H1 (cell line): ENCODE measurements at regions not wholly inside any gene's neighbourhood (a gene's known extent, or its start where the extent isn't known, plus 50 kb on each side); places are given as distances from the start of the nearest gene placed in this dataset.

Source experiments
- CTCF ChIA-PET: fragments of 300-600 bp; sonication (Branson Sonifier 250); formaldehyde crosslinking; loops from one replicate; lab custom pipeline; 2021; ENCODE audit not compliant: partially characterized antibody; lab: Charles Lee
- POLR2A ChIA-PET: fragments of 300-600 bp; sonication (Branson Sonifier 250); formaldehyde crosslinking; loops from one replicate; lab custom pipeline; 2021; ENCODE audit warnings: inconsistent platforms; ENCODE audit not compliant: partially characterized antibody; lab: Charles Lee
- DNase-seq, 2 experiments: peaks; one replicate each; pipeline versions ENCODE4 v3.0.0 to v3.0.0-alpha.2; 2010 to 2022; ENCODE audit warnings: low spot score in 2 of 2, low read depth in 1 of 2, mixed read lengths in 1 of 2
- FAIRE-seq: peaks from 2 replicates; lab custom pipeline; 2011; peaks lifted over from hg19 to GRCh38; lab: Jason Lieb, UNC
- H2AFZ ChIP-seq: 2 replicates; pipeline ENCODE4 v1.8.1; 2012; ENCODE audit warnings: low read length, inconsistent platforms
- H2AK5ac ChIP-seq: 2 replicates; pipeline ENCODE4 v1.6.1; 2013; ENCODE audit warnings: low read depth, low read length
- H2BK120ac ChIP-seq: replicated peaks from 2 replicates; pipeline ENCODE3; 2013; ENCODE audit warnings: low read depth, low read length, inconsistent platforms
- H2BK12ac ChIP-seq: 2 replicates; pipeline ENCODE4 v1.6.1; 2013; ENCODE audit warnings: low read depth, low read length
- H2BK15ac ChIP-seq: 2 replicates; pipeline ENCODE4 v1.6.1; 2013; ENCODE audit warnings: low read length
- H2BK20ac ChIP-seq: 2 replicates; pipeline ENCODE4 v1.6.1; 2013; ENCODE audit warnings: low read length
- H2BK5ac ChIP-seq: 2 replicates; pipeline ENCODE4 v1.6.1; 2013; ENCODE audit warnings: low read depth, low read length
- H3K14ac ChIP-seq: 2 replicates; pipeline ENCODE4 v1.6.1; 2013; ENCODE audit warnings: inconsistent platforms; ENCODE audit not compliant: insufficient read length
- H3K18ac ChIP-seq: 2 replicates; pipeline ENCODE4 v1.6.1; 2013; ENCODE audit warnings: low read length; ENCODE audit errors: extremely low read depth
- H3K23ac ChIP-seq: 2 replicates; pipeline ENCODE4 v1.6.1; 2013; ENCODE audit warnings: inconsistent platforms; ENCODE audit not compliant: insufficient read length
- H3K23me2 ChIP-seq: 2 replicates; pipeline ENCODE4 v1.6.1; 2013; ENCODE audit warnings: low read depth, low read length
- H3K27ac ChIP-seq: 2 replicates; pipeline ENCODE4 v1.6.1; 2011; ENCODE audit warnings: low read depth, low read length, inconsistent platforms
- H3K27me3 ChIP-seq, 4 experiments: replicated peaks in 1 of 4; 1 replicate in 1 of 4; 2 replicates in 3 of 4; pipeline versions ENCODE4 v1.6.1 to v1.8.1; 2011 to 2013; ENCODE audit warnings: low read length in 3 of 4, mild to moderate bottlenecking in 3 of 4, inconsistent platforms in 2 of 4, mixed read lengths in 2 of 4, moderate library complexity in 1 of 4; ENCODE audit not compliant: control insufficient read depth in 3 of 4, insufficient read depth in 3 of 4; ENCODE audit errors: extremely low read depth in 1 of 4
- H3K36me3 ChIP-seq, 4 experiments: 2 replicates each; pipeline versions ENCODE4 v1.6.1 to v1.8.1; 2011 to 2013; ENCODE audit warnings: mild to moderate bottlenecking in 4 of 4, low read length in 3 of 4, moderate library complexity in 2 of 4, control low read depth in 1 of 4, inconsistent platforms in 1 of 4; ENCODE audit not compliant: insufficient read depth in 4 of 4, control insufficient read depth in 2 of 4
- H3K4ac ChIP-seq: replicated peaks from 2 replicates; pipeline ENCODE3; 2013; ENCODE audit warnings: low read length, low read depth, mixed read lengths, inconsistent platforms; ENCODE audit not compliant: insufficient read length
- H3K4me1 ChIP-seq, 4 experiments: replicated peaks in 1 of 4; 1 replicate in 1 of 4; 2 replicates in 3 of 4; pipeline versions ENCODE4 v1.6.1 to v1.8.1; 2011 to 2013; ENCODE audit warnings: low read length in 3 of 4, inconsistent platforms in 2 of 4, mixed read lengths in 1 of 4; ENCODE audit not compliant: insufficient read depth in 4 of 4, control insufficient read depth in 3 of 4
- H3K4me2 ChIP-seq, 2 experiments: 2 replicates each; pipeline versions ENCODE4 v1.6.1 to v1.8.1; 2011 to 2013; ENCODE audit warnings: low read depth in 2 of 2, low read length in 2 of 2, control low read depth in 1 of 2, inconsistent platforms in 1 of 2, mild to moderate bottlenecking in 1 of 2; ENCODE audit not compliant: insufficient read depth in 1 of 2
- H3K4me3 ChIP-seq, 4 experiments: fragments of 200-600, 300-600 bp in 1 of 4; sonication (generic), shearing (Covaris generic), sonication (Bioruptor Twin) in 1 of 4; 2 replicates each; pipeline versions ENCODE4 v1.5.1 to v1.8.1; 2011 to 2016; ENCODE audit warnings: low read length in 4 of 4, low read depth in 3 of 4, control low read depth in 2 of 4, inconsistent platforms in 2 of 4, mild to moderate bottlenecking in 2 of 4, mixed read lengths in 1 of 4, moderate library complexity in 1 of 4; ENCODE audit not compliant: insufficient read depth in 2 of 4; ENCODE audit errors: extremely low read depth in 1 of 4
- H3K56ac ChIP-seq: replicated peaks from 2 replicates; pipeline ENCODE3; 2013; ENCODE audit warnings: low read depth, mild to moderate bottlenecking, mixed read lengths, low read length, inconsistent platforms; ENCODE audit not compliant: insufficient read length
- H3K79me1 ChIP-seq: 2 replicates; pipeline ENCODE4 v1.6.1; 2013; ENCODE audit warnings: low read depth, low read length, control low read depth
- H3K79me2 ChIP-seq, 2 experiments: 2 replicates each; pipeline versions ENCODE4 v1.6.1 to v1.8.1; 2012 to 2013; ENCODE audit warnings: low read length in 2 of 2, mild to moderate bottlenecking in 2 of 2, inconsistent platforms in 1 of 2; ENCODE audit not compliant: insufficient read depth in 2 of 2, control insufficient read depth in 1 of 2
- H3K9ac ChIP-seq, 4 experiments: replicated peaks in 1 of 4; 1 replicate in 1 of 4; 2 replicates in 3 of 4; pipeline versions ENCODE4 v1.6.1 to v1.8.1; 2011 to 2013; ENCODE audit warnings: low read depth in 3 of 4, low read length in 3 of 4, control low read depth in 2 of 4, mild to moderate bottlenecking in 2 of 4, moderate library complexity in 2 of 4, inconsistent platforms in 1 of 4; ENCODE audit errors: extremely low read depth in 1 of 4
- H3K9me3 ChIP-seq, 2 experiments: 2 replicates each; pipeline versions ENCODE4 v1.6.1 to v1.8.1; 2012 to 2013; ENCODE audit warnings: mild to moderate bottlenecking in 2 of 2, moderate library complexity in 2 of 2, control low read depth in 1 of 2, inconsistent platforms in 1 of 2, low read depth in 1 of 2, low read length in 1 of 2, mixed read lengths in 1 of 2; ENCODE audit not compliant: insufficient read depth in 2 of 2
- H4K20me1 ChIP-seq, 2 experiments: replicated peaks in 1 of 2; 2 replicates each; pipeline versions ENCODE3 to v1.8.1; 2011 to 2013; ENCODE audit warnings: inconsistent platforms in 2 of 2, low read length in 2 of 2, mild to moderate bottlenecking in 1 of 2; ENCODE audit not compliant: insufficient read depth in 2 of 2, control insufficient read depth in 1 of 2
- H4K5ac ChIP-seq: 2 replicates; pipeline ENCODE4 v1.6.1; 2013; ENCODE audit warnings: low read length, low read depth, mixed read lengths, inconsistent platforms; ENCODE audit not compliant: insufficient read length
- H4K8ac ChIP-seq: 2 replicates; pipeline ENCODE4 v1.8.0; 2013; ENCODE audit warnings: mild to moderate bottlenecking, moderate library complexity, low read length, inconsistent platforms; ENCODE audit not compliant: insufficient read depth; ENCODE audit errors: extremely low read depth
- H4K91ac ChIP-seq: replicated peaks from 2 replicates; pipeline ENCODE3; 2013; ENCODE audit warnings: low read length, mixed read lengths, inconsistent platforms; ENCODE audit not compliant: insufficient read length
- BCL11A ChIP-seq, 2 experiments: IDR thresholded peaks; one replicate each; pipeline ENCODE4 v1.6.1; 2011; ENCODE audit warnings: low read depth in 2 of 2, low read length in 2 of 2, mild to moderate bottlenecking in 2 of 2
- CTCF ChIP-seq, 3 experiments: IDR thresholded peaks; 1 replicate in 2 of 3; 2 replicates in 1 of 3; pipeline versions ENCODE4 v1.5.1 to v1.6.1; 2011; ENCODE audit warnings: low read length in 3 of 3, mild to moderate bottlenecking in 3 of 3, inconsistent platforms in 2 of 3, low read depth in 1 of 3, moderate library complexity in 1 of 3; ENCODE audit not compliant: insufficient read depth in 1 of 3; ENCODE audit errors: control extremely low read depth in 1 of 3
- KDM1A ChIP-seq: fragments of 200-600, 300-600 bp; sonication (generic); IDR thresholded peaks from 2 replicates; pipeline ENCODE4 v1.7.1; 2016; ENCODE audit warnings: mild to moderate bottlenecking, low read length, borderline replicate concordance
- POLR2AphosphoS5 ChIP-seq: IDR thresholded peaks from 2 replicates; pipeline ENCODE4 v1.6.1; 2011; ENCODE audit warnings: low read depth, low read length
- RFX5 ChIP-seq: IDR thresholded peaks from 2 replicates; pipeline ENCODE4 v1.6.1; 2011; ENCODE audit warnings: low read depth, low read length, improper control_type of control experiment, borderline replicate concordance
- WGBS, 2 experiments: shearing (Covaris generic) in 1 of 2; methylation state at CpG; one replicate each; pipeline versions ENCODE4 v1.1.6 to v1.1.7; 2013 to 2015; ENCODE audit warnings: low lambda C conversion rate in 2 of 2, mixed read lengths in 2 of 2, inconsistent platforms in 1 of 2, low coverage in 1 of 2, missing lambda C conversion rate in 1 of 2; ENCODE audit not compliant: insufficient replicate concordance in 2 of 2, insufficient coverage in 1 of 2, insufficient read length in 1 of 2; ENCODE audit errors: extremely low coverage in 1 of 2, missing lambda C conversion rate in 1 of 2; 5-methylcytosine and 5-hydroxymethylcytosine counted together

- WGBS, 2 experiments, result 89% methylated on average over 2 of the region's 2 CpGs; no CpG with 5 or more reads in 1 of the 2 experiments
- Histone ChIP-seq H3K14ac (no peak overlapping the region), H3K23ac (no peak overlapping the region), H4K91ac (no peak overlapping the region), H3K18ac (no peak overlapping the region), H3K79me2 (no peaks in the 10 kb centered on the region), H4K8ac (no peak overlapping the region), H3K27me3 (no peaks in the 10 kb centered on the region), H2BK120ac (no peak overlapping the region), H4K20me1 (no peaks in the 10 kb centered on the region), H2AK5ac (no peak overlapping the region), H3K4me1 (no peaks in the 10 kb centered on the region), H2BK12ac (no peak overlapping the region), H3K4me3 (no peak overlapping the region), H3K9ac (no peak overlapping the region), H3K79me1 (no peaks in the 10 kb centered on the region), H2BK15ac (no peak overlapping the region), H3K23me2 (no peaks in the 10 kb centered on the region), H2BK20ac (no peak overlapping the region), H4K5ac (no peak overlapping the region), H2BK5ac (no peak overlapping the region), H3K9me3 (no peaks in the 10 kb centered on the region), H3K36me3 (no peaks in the 10 kb centered on the region), H2AFZ (no peak overlapping the region), H3K56ac (no peak overlapping the region), H3K27ac (no peak overlapping the region), H3K4ac (no peak overlapping the region), H3K4me2 (no peak overlapping the region)
- no peak for TF ChIP-seq RFX5
- TF ChIP-seq CTCF (IDR thresholded peaks at IDR 0.05; ENCODE audit: control extremely low read depth in 1 of 3, insufficient read depth in 1 of 3, low read depth in 1 of 3, low read length in 3 of 3), result no peak
- no peak for TF ChIP-seq KDM1A
- TF ChIP-seq BCL11A (IDR thresholded peaks at IDR 0.05; ENCODE audit: low read depth in 2 of 2, low read length in 2 of 2), result no peak
- no peak for TF ChIP-seq POLR2AphosphoS5
- POLR2A ChIA-PET, result no interaction called here
- no peak for DNase-seq
- CTCF ChIA-PET, result interaction anchor here (1.2 kb wide), 1 partner anchor 9 kb away, joined by 3 read pairs; no protein-coding TSS in a partner anchor
- no peak for FAIRE-seq
Observed at GRCh38 chr2:166665991-166666940, 172.2 kb upstream of the SCN7A start.
